Left renal pelvis (tissue), 4 donors: ENCODE measurements at regions not wholly inside any gene's neighbourhood (a gene's known extent, or its start where the extent isn't known, plus 50 kb on each side); places are given as distances from the start of the nearest gene placed in this dataset.
"Not testable (repeated sequence)": the region's sequence is repeated elsewhere in the genome, so short reads cannot be mapped to it uniquely, and the experiment has no call there.

ENCODE experiments used
- DNase-seq, 4 donors: peaks; one replicate each; pipeline ENCODE4 v3.0.0-alpha.2; 2013; ENCODE audit warnings: low read depth in 4 of 4, low spot score in 3 of 4

- no peak for DNase-seq
These were observed 267.6 kb downstream of the PCDH17 start for GRCh38 chr13:57899096-57899495.

- DNase-seq = not testable (repeated sequence)
These were observed 278.3 kb downstream of the PCDH17 start for GRCh38 chr13:57909833-57910232.

GRCh38 chr13:57918086-57918485 is 286.5 kb downstream of the PCDH17 start:
- DNase-seq = no peak

GRCh38 chr13:57918913-57919312 is 287.4 kb downstream of the PCDH17 start:
- DNase-seq = no peak

- DNase-seq = no peak
These were observed 293.7 kb downstream of the PCDH17 start for GRCh38 chr13:57925250-57925649.

GRCh38 chr13:57925751-57926150 is 294.2 kb downstream of the PCDH17 start:
- no peak for DNase-seq

GRCh38 chr13:57932061-57932460 is 300.5 kb downstream of the PCDH17 start:
- no peak for DNase-seq

GRCh38 chr13:57933606-57934005 is 302.1 kb downstream of the PCDH17 start:
- no peak for DNase-seq

GRCh38 chr13:57935965-57936364 is 304.4 kb downstream of the PCDH17 start:
- DNase-seq = no peak

GRCh38 chr13:57946361-57946760 is 314.8 kb downstream of the PCDH17 start:
- no peak for DNase-seq

- no peak for DNase-seq
These were observed 317.3 kb downstream of the PCDH17 start for GRCh38 chr13:57948884-57949283.

- no peak for DNase-seq
These were observed 338.4 kb downstream of the PCDH17 start for GRCh38 chr13:57969951-57970350.

GRCh38 chr13:57970404-57970803 is 338.9 kb downstream of the PCDH17 start:
- no peak for DNase-seq

- DNase-seq = no peak
These were observed 351.2 kb downstream of the PCDH17 start for GRCh38 chr13:57982782-57983181.

- DNase-seq = no peak
These were observed 356.7 kb downstream of the PCDH17 start for GRCh38 chr13:57988276-57988675.

GRCh38 chr13:57991041-57991440 is 359.5 kb downstream of the PCDH17 start:
- DNase-seq = no peak

GRCh38 chr13:57992416-57992815 is 360.9 kb downstream of the PCDH17 start:
- no peak for DNase-seq

GRCh38 chr13:57996717-57997116 is 365.2 kb downstream of the PCDH17 start:
- DNase-seq = no peak

GRCh38 chr13:58004751-58005150 is 373.2 kb downstream of the PCDH17 start:
- no peak for DNase-seq

- no peak for DNase-seq
These were observed 386.5 kb downstream of the PCDH17 start for GRCh38 chr13:58018020-58018419.

GRCh38 chr13:58018865-58019264 is 387.3 kb downstream of the PCDH17 start:
- no peak for DNase-seq

- DNase-seq = no peak
These were observed 392.6 kb downstream of the PCDH17 start for GRCh38 chr13:58024103-58024502.

- DNase-seq = no peak
These were observed 394.3 kb downstream of the PCDH17 start for GRCh38 chr13:58025821-58026220.
